ENCODE measurements at regions not wholly inside any gene's neighbourhood (a gene's known extent, or its start where the extent isn't known, plus 50 kb on each side); places are given as distances from the start of the nearest gene placed in this dataset.

GRCh38 chr17:72396121-72396520 is 275.3 kb downstream of the SOX9 start:
- TF ChIP-seq POLR2A (IDR thresholded peaks at IDR 0.05) = no peak
- TF ChIP-seq, protein P1, sequence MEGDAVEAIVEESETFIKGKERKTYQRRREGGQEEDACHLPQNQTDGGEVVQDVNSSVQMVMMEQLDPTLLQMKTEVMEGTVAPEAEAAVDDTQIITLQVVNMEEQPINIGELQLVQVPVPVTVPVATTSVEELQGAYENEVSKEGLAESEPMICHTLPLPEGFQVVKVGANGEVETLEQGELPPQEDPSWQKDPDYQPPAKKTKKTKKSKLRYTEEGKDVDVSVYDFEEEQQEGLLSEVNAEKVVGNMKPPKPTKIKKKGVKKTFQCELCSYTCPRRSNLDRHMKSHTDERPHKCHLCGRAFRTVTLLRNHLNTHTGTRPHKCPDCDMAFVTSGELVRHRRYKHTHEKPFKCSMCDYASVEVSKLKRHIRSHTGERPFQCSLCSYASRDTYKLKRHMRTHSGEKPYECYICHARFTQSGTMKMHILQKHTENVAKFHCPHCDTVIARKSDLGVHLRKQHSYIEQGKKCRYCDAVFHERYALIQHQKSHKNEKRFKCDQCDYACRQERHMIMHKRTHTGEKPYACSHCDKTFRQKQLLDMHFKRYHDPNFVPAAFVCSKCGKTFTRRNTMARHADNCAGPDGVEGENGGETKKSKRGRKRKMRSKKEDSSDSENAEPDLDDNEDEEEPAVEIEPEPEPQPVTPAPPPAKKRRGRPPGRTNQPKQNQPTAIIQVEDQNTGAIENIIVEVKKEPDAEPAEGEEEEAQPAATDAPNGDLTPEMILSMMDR (IDR thresholded peaks at IDR 0.05) = no peak
